Lower leg skin (tissue), 3 donors: ENCODE measurements at regions not wholly inside any gene's neighbourhood (a gene's known extent, or its start where the extent isn't known, plus 50 kb on each side); places are given as distances from the start of the nearest gene placed in this dataset.

Experiments
- CTCF ChIP-seq, 3 donors: fragments of 450-650 bp; IDR thresholded peaks; one replicate each; pipeline ENCODE4 v1.5.1; 2016; ENCODE audit warnings: antibody characterized with exemption in 3 of 3, mild to moderate bottlenecking in 3 of 3, moderate library complexity in 2 of 3
- POLR2A ChIP-seq, 2 donors: fragments of 450-650 bp; IDR thresholded peaks; one replicate each; pipeline ENCODE4 v1.6.1; 2016 to 2017; ENCODE audit warnings: antibody characterized with exemption in 2 of 2, mild to moderate bottlenecking in 1 of 2, moderate library complexity in 1 of 2

- TF ChIP-seq POLR2A (IDR thresholded peaks at IDR 0.05) (no peak), CTCF (IDR thresholded peaks at IDR 0.05) (no peak)
These were observed 66.6 kb upstream of the FTH1 start for GRCh38 chr11:62034036-62034338.
